ENCODE measurements at regions not wholly inside any gene's neighbourhood (a gene's known extent, or its start where the extent isn't known, plus 50 kb on each side); places are given as distances from the start of the nearest gene placed in this dataset.
"Not testable (repeated sequence)": the region's sequence is repeated elsewhere in the genome, so short reads cannot be mapped to it uniquely, and the experiment has no call there.

DNA sequence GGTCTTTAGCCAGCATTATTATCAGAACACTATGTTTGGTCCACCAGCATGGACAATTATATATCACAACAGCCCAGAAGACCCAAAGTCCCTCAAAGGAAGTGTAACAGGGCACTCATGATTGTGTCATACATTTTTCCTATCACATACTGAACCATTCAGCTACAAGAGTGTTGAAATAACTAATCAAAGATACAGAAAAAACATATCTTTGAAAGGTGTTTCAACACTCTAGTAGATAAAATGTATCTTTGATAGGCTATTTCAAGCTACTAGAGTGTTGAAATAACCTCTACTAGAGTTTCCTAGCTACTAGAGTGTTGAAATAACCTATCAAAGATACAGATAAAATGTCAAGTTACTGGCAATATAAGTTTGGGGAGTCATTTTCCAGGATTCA is 545.0 kb downstream of the PRR16 start:
- no peak for DNase-seq

DNA sequence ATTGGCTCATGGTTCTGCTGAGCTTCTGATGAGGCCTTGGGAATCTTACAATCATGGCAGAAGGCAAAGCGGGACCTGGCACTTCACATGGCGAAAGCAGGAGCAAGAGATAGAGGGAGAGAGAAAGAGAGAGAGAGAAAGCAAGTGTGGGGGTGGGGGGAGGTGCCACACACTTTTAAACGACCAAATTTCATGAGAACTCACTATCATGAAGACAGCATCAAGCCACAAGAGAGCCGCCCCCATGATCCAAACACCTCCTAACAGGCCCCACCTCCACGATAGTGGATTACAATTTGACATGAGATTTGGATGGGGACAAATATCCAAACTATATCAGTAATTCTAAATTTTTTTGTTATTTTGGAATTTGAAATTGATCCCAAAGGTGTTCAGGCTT is 553.9 kb downstream of the PRR16 start:
- no peak for DNase-seq

DNA sequence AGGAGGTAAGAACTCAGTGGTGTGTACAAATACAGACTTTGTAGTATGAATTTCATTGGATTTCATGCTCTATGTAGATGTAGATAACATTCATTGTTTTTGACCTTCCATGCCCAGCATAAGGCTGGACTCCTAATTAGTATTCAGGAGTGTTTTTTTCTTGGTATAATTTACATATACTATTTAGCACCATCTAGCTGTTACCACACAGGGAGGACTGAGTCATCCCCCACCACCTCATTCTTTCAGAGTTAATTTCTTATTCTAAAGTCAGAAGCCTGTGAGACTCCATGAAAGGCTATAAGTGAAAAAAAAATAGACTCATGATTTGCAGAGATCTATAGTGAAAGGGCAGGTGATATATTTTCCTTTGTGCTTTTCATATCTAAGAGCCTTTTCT is 555.0 kb downstream of the PRR16 start:
- no peak for DNase-seq

DNA sequence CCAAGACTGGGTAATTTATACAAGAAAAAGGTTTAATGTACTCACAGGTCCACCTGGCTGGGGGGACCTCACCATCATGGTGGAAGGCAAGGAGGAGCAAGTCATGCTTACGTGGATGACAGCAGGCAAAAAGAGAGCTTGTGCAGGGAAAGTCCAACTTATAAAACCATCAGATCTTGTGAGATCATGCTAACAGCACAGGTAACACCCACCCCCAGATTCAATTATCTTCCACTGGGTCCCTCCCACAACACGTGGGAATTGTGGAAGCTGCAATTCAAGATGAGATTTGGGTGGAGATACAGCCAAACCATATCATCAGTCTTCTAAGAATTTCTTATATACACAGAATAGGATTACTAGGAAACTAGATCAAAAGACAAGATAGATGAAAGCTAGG is 555.6 kb downstream of the PRR16 start:
- no peak for DNase-seq

DNA sequence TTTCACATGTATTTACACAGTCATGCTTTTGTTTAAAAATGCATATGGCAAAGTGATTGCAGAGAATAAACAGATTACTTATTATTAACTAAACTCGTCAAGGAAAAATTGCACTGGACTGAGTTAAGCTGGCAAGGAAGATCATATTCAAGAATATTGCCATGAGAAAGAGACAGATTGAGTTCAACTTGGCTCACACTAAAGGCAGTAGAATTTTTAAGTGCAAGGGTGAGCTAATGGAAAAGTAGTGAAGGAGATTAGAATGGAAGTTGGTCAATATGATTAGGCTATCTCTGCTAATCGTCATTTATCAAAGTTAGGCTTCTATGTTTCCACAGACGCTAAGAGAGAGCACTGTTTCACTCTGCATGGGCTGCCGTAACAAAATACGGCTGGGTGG is 557.6 kb downstream of the PRR16 start:
- DNase-seq = no peak

DNA sequence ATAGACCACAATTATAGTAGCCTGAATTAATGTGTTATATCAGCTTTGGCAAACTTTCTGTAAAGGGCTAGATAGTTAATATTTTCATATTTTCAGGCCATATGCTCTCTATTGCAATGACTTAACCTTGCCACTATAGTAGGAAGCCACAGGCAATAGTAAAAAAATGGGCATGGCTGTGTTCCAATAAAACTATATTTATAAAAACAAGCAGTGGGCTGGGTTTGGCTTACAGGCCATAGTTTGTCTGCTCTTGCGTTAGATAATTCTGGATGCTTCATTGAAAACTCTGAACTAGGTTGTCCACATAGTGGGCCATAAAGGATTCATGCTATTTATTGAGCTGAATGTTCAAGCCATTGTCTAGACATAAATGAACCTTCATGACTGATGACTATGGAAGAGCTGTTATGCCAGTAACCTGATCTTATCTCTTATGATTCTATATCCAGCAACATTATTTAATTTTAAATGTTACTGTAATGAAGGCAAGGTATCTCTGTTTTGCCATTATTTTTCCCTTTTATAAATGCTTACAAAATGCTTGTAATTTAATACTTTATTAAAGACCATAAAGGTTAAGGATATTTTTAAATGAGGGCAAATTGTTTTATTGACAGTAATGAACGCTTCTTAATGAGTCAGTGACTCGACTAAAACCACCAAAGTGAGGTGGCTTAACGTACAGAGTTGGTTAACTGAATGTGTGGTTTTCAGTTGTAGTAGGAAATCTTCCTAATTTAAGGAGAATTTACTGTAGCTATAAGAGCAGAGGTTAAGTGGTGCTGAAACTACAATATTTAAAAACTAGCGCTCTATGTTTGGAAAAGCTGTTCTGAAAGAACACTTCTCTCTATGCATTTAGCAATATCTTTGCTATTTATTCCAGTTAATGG is 560.6 kb downstream of the PRR16 start:
- DNase-seq = no peak

DNA sequence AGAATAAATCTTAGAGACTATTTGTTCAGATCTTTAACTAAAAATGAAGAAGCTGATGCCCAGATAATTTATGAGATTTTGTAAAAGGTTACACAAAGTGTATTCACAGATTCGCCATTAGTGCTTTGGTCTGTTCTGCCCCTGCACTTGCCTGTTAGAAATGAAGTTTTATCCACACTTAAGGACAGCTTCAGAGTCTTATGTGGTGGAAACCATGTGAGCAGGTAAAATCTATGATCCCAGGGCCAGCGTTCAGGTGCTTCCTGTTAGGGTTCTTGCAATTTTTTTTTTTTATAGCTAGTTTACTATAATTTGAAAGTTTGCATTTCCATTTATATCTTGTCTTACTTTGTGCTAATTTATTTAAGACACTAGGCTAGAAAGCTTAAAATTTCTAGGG is 561.6 kb downstream of the PRR16 start:
- DNase-seq = no peak

DNA sequence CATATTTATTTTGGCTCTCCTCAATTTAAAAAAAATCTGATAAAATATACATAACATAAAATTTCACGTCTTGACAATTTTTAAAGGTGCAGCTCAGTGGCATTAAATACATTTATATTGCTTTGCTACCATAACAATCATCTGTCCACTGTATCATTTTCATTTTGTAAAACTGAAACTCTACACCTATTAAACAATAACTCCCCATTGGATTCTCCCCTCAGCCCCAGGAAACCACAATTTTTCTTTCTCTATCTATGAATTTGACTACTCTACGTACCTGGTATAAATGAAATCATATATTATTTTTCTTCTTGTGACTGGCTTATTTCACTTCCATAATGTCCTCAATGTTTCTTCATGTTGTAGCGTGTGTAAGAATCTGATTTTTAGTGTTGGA is 563.5 kb downstream of the PRR16 start:
- no peak for DNase-seq

DNA sequence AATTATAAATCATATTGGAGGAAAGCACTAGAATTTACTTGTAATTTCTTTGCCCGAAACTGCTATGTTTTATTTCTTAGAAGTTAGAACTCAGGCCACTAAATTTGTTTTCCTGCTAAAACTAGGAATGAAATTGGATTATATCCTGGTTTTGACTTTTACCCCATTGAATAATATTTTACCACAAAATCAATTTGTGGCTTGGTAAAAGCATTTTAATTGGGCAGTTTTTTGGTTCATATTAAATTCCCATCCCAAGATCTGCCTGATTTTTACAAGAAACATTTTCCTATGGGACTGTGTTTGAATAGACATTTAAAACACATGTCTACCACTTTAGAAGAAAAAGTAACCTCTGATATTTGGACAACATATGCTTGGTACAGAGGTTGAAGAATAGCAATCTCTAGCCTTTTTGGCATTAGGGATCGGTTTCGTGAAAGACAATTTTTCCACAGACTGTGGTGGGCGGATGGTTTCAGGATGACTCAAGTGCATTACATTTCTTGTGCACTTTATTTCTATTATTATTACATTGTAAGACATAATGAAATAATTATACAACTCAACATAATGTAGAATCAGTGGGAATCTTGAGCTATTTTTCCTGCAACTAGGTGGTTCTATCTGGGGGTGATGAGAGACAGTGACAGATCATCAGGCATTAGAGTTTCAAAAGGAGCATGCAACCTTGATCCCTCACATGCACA is 565.6 kb downstream of the PRR16 start:
- DNase-seq = no peak

DNA sequence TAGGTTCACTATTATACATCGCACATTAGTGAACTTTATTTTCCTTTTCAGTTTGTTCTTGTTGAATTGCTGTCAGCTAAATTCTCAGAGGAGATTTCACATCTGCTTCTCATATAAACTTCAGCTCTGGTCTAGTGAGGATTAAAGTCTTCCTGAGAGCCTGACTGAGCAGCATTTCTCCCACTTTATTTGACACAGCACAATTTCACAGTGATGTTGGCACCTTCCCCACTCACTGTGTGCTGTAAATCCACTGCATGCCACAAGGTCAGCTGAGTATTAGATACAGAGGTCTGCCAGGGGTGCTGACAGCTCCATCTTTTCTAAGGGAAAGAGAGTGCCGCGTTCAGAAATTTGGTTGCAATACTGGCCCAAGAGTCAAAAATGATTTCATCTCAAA is 567.4 kb downstream of the PRR16 start:
- DNase-seq = no peak

DNA sequence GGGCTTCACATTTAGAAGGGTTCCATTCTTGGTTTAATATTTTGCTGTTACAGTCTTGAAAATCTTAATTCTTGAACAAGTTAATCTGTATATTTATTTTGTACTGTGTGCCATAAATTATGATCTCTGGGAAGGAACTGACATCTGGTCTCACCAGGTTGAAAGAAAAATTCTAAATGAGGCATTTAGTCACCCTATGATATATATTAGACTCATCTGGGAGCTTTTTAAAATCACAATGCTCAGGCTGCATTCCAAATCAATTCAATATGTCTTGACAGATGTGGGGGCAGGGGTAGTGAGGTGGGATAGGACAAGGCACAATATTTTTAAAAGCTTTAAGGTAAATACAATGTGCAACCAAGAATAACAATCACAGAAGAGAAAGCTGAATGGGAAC is 569.2 kb downstream of the PRR16 start:
- no peak for DNase-seq

DNA sequence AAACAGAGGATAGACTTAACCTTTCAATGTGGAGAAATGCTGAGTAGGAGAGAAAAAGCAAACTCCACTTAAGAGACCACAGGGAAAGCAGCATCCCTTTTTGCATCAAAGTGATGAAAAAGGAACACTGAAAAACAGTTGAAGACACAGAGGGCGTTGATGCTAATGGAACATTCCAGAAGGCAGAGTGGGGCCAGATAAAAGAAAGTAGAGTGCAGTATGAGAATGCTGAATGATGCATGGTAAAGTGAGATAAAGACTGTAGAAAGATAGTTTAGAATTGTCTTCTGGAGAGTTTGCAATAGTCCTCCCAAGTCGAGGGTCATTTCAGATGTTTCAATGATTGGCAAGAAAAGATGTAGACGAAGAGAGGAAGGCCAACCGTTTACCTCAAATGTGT is 574.3 kb downstream of the PRR16 start:
- DNase-seq = no peak

DNA sequence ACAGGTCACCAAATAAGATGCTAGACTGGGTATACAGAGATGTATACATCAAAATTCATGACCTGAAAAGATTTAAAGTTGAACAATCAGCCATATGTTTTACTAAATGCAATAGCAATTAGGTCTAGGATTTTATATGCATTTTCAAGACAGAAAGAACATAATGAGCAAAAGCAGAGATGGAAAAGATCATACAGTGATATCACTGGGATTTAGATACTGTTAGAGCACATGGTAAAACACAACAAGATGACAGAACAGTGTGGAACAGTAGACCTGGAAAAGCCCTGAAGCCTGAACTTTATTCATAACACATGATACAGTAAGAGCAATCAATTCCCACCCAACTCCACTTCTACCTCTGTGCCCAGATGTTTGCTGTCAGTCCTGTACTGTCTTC is 585.9 kb downstream of the PRR16 start:
- DNase-seq = no peak

DNA sequence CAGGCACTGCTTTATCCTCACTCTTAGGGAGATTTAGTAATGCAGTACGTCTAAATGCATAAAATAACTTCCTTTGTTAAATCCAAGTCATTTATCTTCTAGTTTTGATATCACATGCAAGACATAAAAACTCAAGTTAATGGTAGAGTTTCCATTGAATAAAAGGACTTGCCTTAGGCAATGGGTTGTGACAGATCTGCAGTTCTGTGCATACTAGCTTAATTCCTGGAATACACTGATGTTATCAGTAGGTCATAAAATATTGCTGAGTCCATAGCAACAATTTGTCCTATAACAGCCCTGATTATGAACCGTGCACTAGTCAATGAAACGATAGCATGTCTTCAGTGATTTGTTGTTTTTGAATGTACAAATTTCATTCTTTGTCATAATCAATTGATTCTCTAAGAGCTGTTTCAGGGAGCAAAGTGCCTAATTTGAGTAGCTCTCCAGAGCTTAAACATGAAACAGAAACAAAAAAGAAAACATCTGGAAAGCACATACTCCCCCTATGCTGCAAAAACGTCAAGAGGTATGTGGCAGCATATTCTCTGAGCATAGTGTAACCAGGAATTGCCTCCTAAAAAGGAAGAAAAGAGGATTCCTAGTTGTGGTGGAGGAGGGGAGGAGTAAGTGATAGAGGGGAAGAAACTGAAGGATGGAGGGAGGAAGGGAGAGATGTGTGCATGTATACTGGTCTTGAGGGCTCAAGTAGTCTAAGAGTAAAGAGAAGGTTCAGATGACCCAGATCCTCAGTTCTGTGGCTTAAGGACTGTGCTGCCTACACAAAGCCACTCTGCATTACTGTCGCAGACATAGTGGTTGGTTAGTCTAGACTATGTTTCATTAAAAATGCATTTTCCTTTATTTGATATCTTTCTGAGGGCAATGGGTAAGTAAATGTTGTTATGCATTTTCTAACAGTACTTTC is 589.2 kb downstream of the PRR16 start:
- DNase-seq = no peak

DNA sequence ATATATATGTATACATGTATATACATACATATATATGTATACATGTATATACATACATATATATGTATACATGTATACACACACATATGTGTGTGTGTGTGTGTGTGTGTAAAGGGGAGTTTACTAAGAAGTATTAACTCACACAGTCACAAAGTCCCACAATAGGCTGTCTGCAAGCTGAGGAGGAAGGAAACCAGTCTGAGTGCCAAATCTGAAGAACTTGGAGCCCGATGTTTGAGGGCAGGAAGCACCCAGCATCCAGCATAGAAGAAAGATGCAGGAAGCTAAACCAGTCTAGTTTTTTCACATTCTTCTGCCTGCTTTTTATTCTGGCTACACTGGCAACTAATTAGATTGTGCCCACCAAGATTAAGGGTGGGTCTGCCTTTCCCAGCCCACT is 591.5 kb downstream of the PRR16 start:
- no peak for DNase-seq

DNA sequence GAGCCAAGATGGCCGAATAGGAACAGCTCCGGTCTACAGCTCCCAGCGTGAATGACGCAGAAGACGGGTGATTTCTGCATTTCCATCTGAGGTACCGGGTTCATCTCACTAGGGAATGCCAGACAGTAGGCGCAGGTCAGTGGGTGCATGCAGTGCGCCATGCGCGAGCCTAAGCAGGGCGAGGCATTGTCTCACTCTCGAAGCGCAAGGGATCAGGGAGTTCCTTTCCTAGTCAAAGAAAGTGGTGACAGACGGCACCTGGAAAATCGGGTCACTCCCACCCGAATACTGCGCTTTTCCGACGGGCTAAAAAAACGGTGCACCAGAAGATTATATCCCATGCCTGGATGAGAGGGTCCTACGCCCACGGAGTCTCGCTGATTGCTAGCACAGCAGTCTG is 600.1 kb downstream of the PRR16 start:
- DNase-seq = not testable (repeated sequence)

DNA sequence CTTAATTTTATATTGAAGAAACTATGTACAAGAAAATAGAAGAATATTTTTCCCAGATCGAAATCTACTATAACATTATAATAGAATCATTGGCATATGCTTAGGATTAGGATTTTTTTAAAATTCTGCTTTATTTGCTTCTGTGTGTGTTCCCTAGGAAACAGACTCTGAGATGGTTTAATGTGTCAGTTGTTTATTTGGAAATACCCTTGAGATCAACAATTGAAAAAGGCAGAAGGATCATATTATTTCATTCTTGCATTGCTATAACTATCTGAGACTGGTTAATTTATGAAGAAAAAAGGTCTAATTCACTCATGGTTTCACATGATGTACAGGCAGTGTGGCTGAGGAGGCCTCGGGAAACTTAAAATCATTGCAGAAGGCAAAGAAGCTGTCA is 622.6 kb downstream of the PRR16 start:
- no peak for DNase-seq

DNA sequence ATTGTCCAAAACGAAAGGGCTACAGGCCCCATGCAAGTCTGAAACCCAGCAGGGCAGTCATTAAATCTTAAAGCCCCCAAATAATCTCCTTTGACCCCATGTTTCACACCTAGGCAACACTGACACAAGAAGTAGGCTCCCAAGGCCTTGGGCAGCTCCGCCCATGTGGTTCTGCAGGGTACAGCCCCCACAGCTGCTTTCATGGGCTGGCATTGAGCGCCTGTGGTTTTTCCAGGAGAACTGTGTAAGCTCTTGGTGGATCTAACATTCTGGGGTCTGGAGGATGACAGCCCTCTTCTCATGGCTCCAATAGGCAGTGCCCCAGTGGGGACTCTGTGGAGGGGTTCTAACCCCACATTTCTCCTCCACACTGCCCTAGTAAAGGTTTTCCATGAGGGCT is 623.5 kb downstream of the PRR16 start:
- DNase-seq = no peak

DNA sequence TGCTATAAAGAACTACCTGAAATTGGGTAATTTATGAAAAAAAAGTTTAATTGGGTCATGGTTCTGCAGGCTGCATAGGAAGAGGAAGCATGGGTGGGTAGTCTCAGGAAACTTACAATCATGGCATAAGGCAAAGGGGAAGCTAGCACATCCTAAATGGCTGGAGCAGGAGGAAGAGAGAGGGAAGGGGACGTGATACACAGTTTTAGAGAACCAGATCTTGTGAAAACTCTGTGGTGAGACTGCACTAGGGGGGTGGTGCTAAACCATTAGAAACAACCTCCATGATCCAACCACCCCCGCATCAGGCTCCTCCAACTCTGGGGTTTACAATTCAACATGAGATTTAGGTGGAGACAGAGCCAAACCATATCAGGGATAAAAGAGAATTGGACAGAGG is 624.2 kb downstream of the PRR16 start:
- DNase-seq = no peak

DNA sequence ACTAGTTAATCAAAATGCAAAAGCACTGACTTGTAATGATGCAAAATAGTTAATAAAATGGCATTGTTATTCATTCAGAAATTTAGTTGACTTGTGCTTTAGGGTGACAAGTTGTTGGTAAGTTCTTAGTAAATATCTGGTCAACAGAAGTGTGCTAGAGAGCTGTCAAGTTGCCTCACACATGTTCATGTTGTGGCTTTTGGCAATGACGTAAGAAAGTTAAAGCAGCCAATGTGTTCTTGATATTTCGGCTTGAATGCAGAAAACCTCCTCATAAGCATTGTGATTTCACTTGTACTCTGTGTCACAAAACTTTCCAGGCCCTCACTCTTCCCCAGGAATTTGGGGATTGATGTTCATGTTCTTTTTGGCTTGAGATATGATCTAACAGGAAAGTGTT is 626.7 kb downstream of the PRR16 start:
- no peak for DNase-seq

DNA sequence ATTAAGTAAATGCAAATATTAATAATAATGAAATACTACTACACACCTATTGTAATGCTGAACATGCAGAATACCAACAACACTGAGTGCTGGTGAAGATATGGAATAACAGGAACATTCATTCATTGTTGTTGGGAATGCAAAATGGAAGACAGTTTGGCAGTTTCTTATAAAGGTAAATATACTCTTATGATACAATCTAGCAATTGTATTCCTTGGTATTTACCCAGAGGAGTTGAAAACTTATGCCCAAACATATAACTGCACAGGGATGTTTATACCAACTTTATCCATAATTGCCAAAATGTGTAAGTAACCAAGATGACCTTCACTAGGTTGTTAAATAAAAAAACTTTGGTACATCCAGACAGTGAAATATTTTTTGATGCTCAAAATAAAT is 636.8 kb downstream of the PRR16 start:
- DNase-seq = no peak

DNA sequence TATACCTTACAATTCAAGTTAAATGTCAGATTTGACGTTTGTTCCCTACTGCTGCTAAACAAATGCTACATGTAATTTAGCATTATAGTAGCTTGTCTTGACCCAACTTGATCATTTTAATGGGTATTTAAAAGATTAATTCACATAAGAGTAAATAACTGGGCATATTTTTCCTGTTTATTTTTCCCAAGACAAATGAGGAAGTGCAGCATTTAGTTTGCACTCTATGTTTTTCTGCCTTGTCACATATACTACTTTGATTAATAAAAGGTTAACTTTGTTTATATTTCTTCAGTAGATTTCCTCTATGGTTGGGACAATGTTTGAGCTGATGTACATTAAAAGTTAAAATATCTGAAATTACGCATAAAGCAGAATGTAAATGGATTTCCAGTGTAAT is 641.8 kb downstream of the PRR16 start:
- DNase-seq = no peak
